HepG2 (cell line): ENCODE measurements at regions not wholly inside any gene's neighbourhood (a gene's known extent, or its start where the extent isn't known, plus 50 kb on each side); places are given as distances from the start of the nearest gene placed in this dataset.

Experiments
- ATAC-seq: fragments of 200-7000 bp; cut with Tn5 transposase; 3 replicates; pipeline ENCODE4 v1.9.1; 2020; ENCODE audit warnings: mild to moderate bottlenecking, moderate library complexity
- BruUV-seq: library from RNA; stranded (reverse); fragments of 400-500 nt; replicated peaks from 2 replicates; lab custom pipeline; 2021; lab: Mats Ljungman, UMichigan
- CTCF ChIA-PET: fragments of 300-600 bp; formaldehyde crosslinking; extraction: SDS; loops from one replicate; lab custom pipeline; 2021; ENCODE audit warnings: low total read pairs, inconsistent platforms, low intra/inter-chr PET ratio; lab: Yijun Ruan, JAX
- POLR2A ChIA-PET: fragments of 350-600 bp; sonication (Branson Sonifier 250); formaldehyde crosslinking; loops from one replicate; lab custom pipeline; 2020; ENCODE audit warnings: antibody characterized with exemption, inconsistent platforms; lab: Yijun Ruan, JAX
- DNase-seq: peaks from one replicate; pipeline ENCODE4 v3.0.0-alpha.2; 2015; ENCODE audit warnings: low spot score
- FAIRE-seq: peaks from 3 replicates; lab custom pipeline; 2011; peaks lifted over from hg19 to GRCh38; lab: Jason Lieb, UNC
- H2AFZ ChIP-seq: one replicate; pipeline ENCODE4 v1.6.1; 2011; ENCODE audit warnings: low read length, inconsistent platforms
- H3K27ac ChIP-seq: fragments of 300-600 bp; 3 replicates; pipeline ENCODE4 v1.8.0; 2011; ENCODE audit warnings: mixed run types, mild to moderate bottlenecking, mixed read lengths, low read length, inconsistent platforms; ENCODE audit not compliant: insufficient read depth; ENCODE audit errors: extremely low read length
- H3K27me3 ChIP-seq, 2 experiments: fragments of 200-600 bp in 1 of 2; 2 replicates in 1 of 2; 3 replicates in 1 of 2; pipeline versions ENCODE4 v1.6.0 to v1.8.0; 2011; ENCODE audit warnings: low read length in 2 of 2, mild to moderate bottlenecking in 2 of 2, moderate library complexity in 2 of 2, inconsistent platforms in 1 of 2; ENCODE audit not compliant: insufficient read depth in 2 of 2, control insufficient read depth in 1 of 2
- H3K36me3 ChIP-seq, 2 experiments: fragments of 200-600 bp in 1 of 2; replicated peaks in 1 of 2; 2 replicates in 1 of 2; 3 replicates in 1 of 2; pipeline versions ENCODE4 v1.5.1 to v1.8.0; 2011; ENCODE audit warnings: low read length in 2 of 2, inconsistent platforms in 1 of 2; ENCODE audit not compliant: insufficient read depth in 2 of 2, control insufficient read depth in 1 of 2
- H3K4me1 ChIP-seq: 2 replicates; pipeline ENCODE4 v1.5.1; 2012; ENCODE audit warnings: low read length, inconsistent platforms; ENCODE audit not compliant: insufficient read depth
- H3K4me2 ChIP-seq: 2 replicates; pipeline ENCODE4 v1.6.0; 2011; ENCODE audit warnings: low read depth, low read length, inconsistent platforms
- H3K4me3 ChIP-seq, 3 experiments: fragments of 200-600 bp in 1 of 3; sonication (generic), shearing (Covaris generic) in 1 of 3; replicated peaks in 1 of 3; 2 replicates each; pipeline ENCODE4 v1.5.1; 2011 to 2016; ENCODE audit warnings: low read length in 3 of 3, inconsistent platforms in 2 of 3, low read depth in 2 of 3, mild to moderate bottlenecking in 2 of 3, control low read depth in 1 of 3, mixed read lengths in 1 of 3; ENCODE audit not compliant: insufficient read depth in 1 of 3
- H3K79me2 ChIP-seq: one replicate; pipeline ENCODE4 v1.6.1; 2011; ENCODE audit warnings: low read length, inconsistent platforms; ENCODE audit not compliant: insufficient read depth
- H3K9ac ChIP-seq: 2 replicates; pipeline ENCODE4 v1.6.0; 2011; ENCODE audit warnings: mild to moderate bottlenecking, low read depth, low read length, inconsistent platforms; ENCODE audit not compliant: insufficient read depth
- H3K9me3 ChIP-seq: 2 replicates; pipeline ENCODE4 v1.5.1; 2012; ENCODE audit warnings: mild to moderate bottlenecking, low read length
- H4K20me1 ChIP-seq: 2 replicates; pipeline ENCODE4 v1.6.0; 2011; ENCODE audit warnings: inconsistent platforms, mild to moderate bottlenecking, low read length, moderate library complexity; ENCODE audit not compliant: insufficient read depth
- GFI1 ChIP-seq: sonication (generic); formaldehyde crosslinking; IDR thresholded peaks from 2 replicates; pipeline ENCODE4 v1.5.0; 2020; ENCODE audit warnings: missing genetic modification reagents, mild to moderate bottlenecking, borderline replicate concordance
- MAFF ChIP-seq: IDR thresholded peaks from 2 replicates; pipeline ENCODE4 v1.6.1; 2011; ENCODE audit warnings: low read depth, low read length, improper control_type of control experiment
- MAFK ChIP-seq, 2 experiments: IDR thresholded peaks in 1 of 2; conservative IDR thresholded peaks in 1 of 2; 2 replicates each; pipeline ENCODE4 v1.6.1; 2011; ENCODE audit warnings: improper control_type of control experiment in 2 of 2, low read length in 2 of 2
- NFE2L2 ChIP-seq: fragments of 150-350 bp; IDR thresholded peaks from 2 replicates; pipeline ENCODE4 v1.6.1; 2014; ENCODE audit warnings: low read length
- NFYB ChIP-seq: sonication (generic); formaldehyde crosslinking; IDR thresholded peaks from 2 replicates; pipeline ENCODE4 v1.4.0; 2020; ENCODE audit warnings: missing genetic modification reagents
- SP5 ChIP-seq: IDR thresholded peaks from 2 replicates; pipeline ENCODE4 v1.6.1; 2016; ENCODE audit warnings: low read depth, borderline replicate concordance
- SRY ChIP-seq: sonication (generic); formaldehyde crosslinking; IDR thresholded peaks from 2 replicates; pipeline ENCODE4 v1.8.0; 2022; ENCODE audit warnings: mild to moderate bottlenecking, missing genetic modification reagents
- SUZ12 ChIP-seq: fragments of 150-350 bp; IDR thresholded peaks from 2 replicates; pipeline ENCODE4 v1.6.1; 2014; ENCODE audit warnings: low read depth, low read length
- ZNF253 ChIP-seq: sonication (generic); formaldehyde crosslinking; IDR thresholded peaks from 2 replicates; pipeline ENCODE4 v1.8.0; 2022; ENCODE audit warnings: mild to moderate bottlenecking, missing genetic modification reagents, borderline replicate concordance
- ZNF605 ChIP-seq: sonication (generic); formaldehyde crosslinking; IDR thresholded peaks from 2 replicates; pipeline ENCODE4 v1.8.0; 2022; ENCODE audit warnings: mild to moderate bottlenecking, missing genetic modification reagents
- WGBS: methylation state at CpG from one replicate; pipeline ENCODE4 v1.1.6; 2017; ENCODE audit warnings: low lambda C conversion rate; 5-methylcytosine and 5-hydroxymethylcytosine counted together
- in situ Hi-C: cut with HindIII; loops from 2 replicates; pipeline ENCODE4 v1.10.0; 2017; ENCODE audit warnings: low pct_unique_long_range_greater_than_20kb; ENCODE audit not compliant: extremely low pct_ligation_motif_present
- intact Hi-C: fragments of 100-400 bp; cut with micrococcal nuclease; formaldehyde crosslinking; loops from one replicate; pipeline ENCODE4 v1.10.0; 2022; ENCODE audit not compliant: unreplicated experiment
- TF ChIP-seq, protein P1 (sequence below): sonication (generic); formaldehyde crosslinking; IDR thresholded peaks from 2 replicates; pipeline ENCODE4 v1.4.0; 2020; ENCODE audit warnings: missing genetic modification reagents, borderline replicate concordance
- TF ChIP-seq, protein P2 (sequence below): sonication (generic); formaldehyde crosslinking; IDR thresholded peaks from 2 replicates; pipeline ENCODE4 v1.4.0; 2020; ENCODE audit warnings: missing genetic modification reagents
- TF ChIP-seq, protein P3 (sequence below): sonication (generic); formaldehyde crosslinking; IDR thresholded peaks from 2 replicates; pipeline ENCODE4 v1.4.0; 2020; ENCODE audit warnings: missing genetic modification reagents
- TF ChIP-seq, protein P4 (sequence below): sonication (generic); formaldehyde crosslinking; IDR thresholded peaks from 2 replicates; pipeline ENCODE4 v1.5.1; 2020; ENCODE audit warnings: missing genetic modification reagents, mild to moderate bottlenecking, borderline replicate concordance

DNA sequence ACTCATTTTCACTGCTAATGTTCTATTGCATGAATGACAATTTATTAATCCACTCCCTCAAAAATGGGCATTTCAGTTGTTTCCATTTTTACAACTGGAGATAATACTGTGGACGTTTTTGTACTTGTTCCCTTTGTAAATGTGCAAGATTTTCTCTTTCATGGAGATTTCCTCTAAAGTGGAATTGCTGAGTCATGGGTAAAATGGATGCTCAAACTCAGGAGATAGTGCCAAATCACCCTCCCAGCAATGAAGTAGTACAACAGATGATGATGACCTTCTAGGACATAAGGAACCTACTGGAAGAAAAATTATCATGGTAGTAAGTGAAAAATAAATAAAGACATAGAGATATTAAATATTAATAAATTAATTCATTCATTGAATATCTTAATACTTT is 460.8 kb upstream of the CHST9 start:
- no peak overlapping the region for H3K4me2 ChIP-seq
- no peaks in the 10 kb centered on the region for H3K4me1 ChIP-seq
- no peaks in the 10 kb centered on the region for H3K9me3 ChIP-seq
- ATAC-seq (no peak), DNase-seq (no peak), FAIRE-seq (no peak)
- in situ Hi-C loops (no loop called here), intact Hi-C loops (no loop called here)
- H4K20me1 ChIP-seq: no peaks in the 10 kb centered on the region
- no peak overlapping the region for H3K27ac ChIP-seq
- H3K4me3 ChIP-seq: no peak overlapping the region
- 0% methylated on average over 1 of the region's 1 CpG for WGBS
- H3K36me3 ChIP-seq: no peaks in the 10 kb centered on the region
- H2AFZ ChIP-seq: no peak overlapping the region
- no peaks in the 10 kb centered on the region for H3K79me2 ChIP-seq
- ChIA-PET POLR2A (no interaction called here), CTCF (no interaction called here)
- no peaks in the 10 kb centered on the region for H3K27me3 ChIP-seq
- no peak overlapping the region for H3K9ac ChIP-seq
- TF ChIP-seq, protein P1, sequence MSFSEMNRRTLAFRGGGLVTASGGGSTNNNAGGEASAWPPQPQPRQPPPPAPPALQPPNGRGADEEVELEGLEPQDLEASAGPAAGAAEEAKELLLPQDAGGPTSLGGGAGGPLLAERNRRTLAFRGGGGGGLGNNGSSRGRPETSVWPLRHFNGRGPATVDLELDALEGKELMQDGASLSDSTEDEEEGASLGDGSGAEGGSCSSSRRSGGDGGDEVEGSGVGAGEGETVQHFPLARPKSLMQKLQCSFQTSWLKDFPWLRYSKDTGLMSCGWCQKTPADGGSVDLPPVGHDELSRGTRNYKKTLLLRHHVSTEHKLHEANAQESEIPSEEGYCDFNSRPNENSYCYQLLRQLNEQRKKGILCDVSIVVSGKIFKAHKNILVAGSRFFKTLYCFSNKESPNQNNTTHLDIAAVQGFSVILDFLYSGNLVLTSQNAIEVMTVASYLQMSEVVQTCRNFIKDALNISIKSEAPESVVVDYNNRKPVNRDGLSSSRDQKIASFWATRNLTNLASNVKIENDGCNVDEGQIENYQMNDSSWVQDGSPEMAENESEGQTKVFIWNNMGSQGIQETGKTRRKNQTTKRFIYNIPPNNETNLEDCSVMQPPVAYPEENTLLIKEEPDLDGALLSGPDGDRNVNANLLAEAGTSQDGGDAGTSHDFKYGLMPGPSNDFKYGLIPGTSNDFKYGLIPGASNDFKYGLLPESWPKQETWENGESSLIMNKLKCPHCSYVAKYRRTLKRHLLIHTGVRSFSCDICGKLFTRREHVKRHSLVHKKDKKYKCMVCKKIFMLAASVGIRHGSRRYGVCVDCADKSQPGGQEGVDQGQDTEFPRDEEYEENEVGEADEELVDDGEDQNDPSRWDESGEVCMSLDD (CRISPR knock-in tag): no peak
- no peak for TF ChIP-seq SP5 (CRISPR knock-in tag)
- TF ChIP-seq MAFF: peak; percentile 83
- TF ChIP-seq MAFK (conservative IDR thresholded peaks at IDR 0.05 in 1 of 2, IDR thresholded peaks at IDR 0.05 in 1 of 2; ENCODE audit: low read length in 2 of 2): peak; percentile 85 to 91
- TF ChIP-seq NFE2L2: peak; percentile 85
- BruUV-seq: no TSS peak

DNA sequence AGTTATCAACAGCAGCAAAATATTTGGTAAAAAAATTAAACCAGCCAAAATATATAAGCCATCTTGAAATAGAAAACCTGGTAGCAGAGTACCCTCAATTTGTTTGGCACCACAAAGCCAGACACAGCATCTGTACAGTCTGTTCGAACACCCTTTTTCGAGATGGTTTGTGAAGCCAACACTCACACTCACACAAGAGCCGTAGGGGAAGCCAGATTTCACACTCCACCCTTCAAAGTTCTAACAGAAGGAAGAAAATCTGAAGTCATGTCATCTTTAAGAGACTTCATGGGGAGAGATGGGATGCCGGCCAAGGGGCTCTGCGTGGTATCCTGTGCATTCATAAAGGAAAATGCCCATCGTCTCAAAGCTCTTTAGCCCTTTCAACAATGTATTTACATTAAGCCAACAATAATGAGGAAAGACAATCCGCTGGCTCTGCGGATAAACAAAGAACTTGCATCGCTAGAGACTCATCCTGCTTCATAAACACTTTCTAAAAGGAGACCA is 451.5 kb upstream of the CHST9 start:
- H3K9me3 ChIP-seq: no peaks in the 10 kb centered on the region
- no peaks in the 10 kb centered on the region for H3K36me3 ChIP-seq
- CTCF ChIA-PET: no interaction called here
- no peaks in the 10 kb centered on the region for H3K4me1 ChIP-seq
- H3K79me2 ChIP-seq: no peaks in the 10 kb centered on the region
- DNase-seq (no peak), FAIRE-seq (no peak), ATAC-seq (no peak)
- no peak overlapping the region for H3K4me3 ChIP-seq
- intact Hi-C loops (no loop called here), in situ Hi-C loops (no loop called here)
- H4K20me1 ChIP-seq: no peaks in the 10 kb centered on the region
- H3K27me3 ChIP-seq: no peaks in the 10 kb centered on the region; a peak in 1 of 5 replicates
- POLR2A ChIA-PET: no interaction called here
- H3K9ac ChIP-seq: no peak overlapping the region
- 20% methylated on average over 9 of the region's 9 CpGs for WGBS
- no TSS peak for BruUV-seq
- no peak overlapping the region for H3K4me2 ChIP-seq
- H2AFZ ChIP-seq: no peak overlapping the region
- H3K27ac ChIP-seq: no peak overlapping the region
- TF ChIP-seq SRY (CRISPR knock-in tag) (no peak), GFI1 (CRISPR knock-in tag) (no peak), NFYB (CRISPR knock-in tag) (no peak), ZNF253 (CRISPR knock-in tag) (no peak), ZNF605 (CRISPR knock-in tag) (no peak), SUZ12 (no peak)
- TF ChIP-seq, protein P2, sequence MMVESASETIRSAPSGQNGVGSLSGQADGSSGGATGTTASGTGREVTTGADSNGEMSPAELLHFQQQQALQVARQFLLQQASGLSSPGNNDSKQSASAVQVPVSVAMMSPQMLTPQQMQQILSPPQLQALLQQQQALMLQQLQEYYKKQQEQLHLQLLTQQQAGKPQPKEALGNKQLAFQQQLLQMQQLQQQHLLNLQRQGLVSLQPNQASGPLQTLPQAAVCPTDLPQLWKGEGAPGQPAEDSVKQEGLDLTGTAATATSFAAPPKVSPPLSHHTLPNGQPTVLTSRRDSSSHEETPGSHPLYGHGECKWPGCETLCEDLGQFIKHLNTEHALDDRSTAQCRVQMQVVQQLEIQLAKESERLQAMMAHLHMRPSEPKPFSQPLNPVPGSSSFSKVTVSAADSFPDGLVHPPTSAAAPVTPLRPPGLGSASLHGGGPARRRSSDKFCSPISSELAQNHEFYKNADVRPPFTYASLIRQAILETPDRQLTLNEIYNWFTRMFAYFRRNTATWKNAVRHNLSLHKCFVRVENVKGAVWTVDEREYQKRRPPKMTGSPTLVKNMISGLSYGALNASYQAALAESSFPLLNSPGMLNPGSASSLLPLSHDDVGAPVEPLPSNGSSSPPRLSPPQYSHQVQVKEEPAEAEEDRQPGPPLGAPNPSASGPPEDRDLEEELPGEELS (CRISPR knock-in tag): no peak
- TF ChIP-seq, protein P3, sequence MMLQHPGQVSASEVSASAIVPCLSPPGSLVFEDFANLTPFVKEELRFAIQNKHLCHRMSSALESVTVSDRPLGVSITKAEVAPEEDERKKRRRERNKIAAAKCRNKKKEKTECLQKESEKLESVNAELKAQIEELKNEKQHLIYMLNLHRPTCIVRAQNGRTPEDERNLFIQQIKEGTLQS (CRISPR knock-in tag): no peak
- TF ChIP-seq, protein P4, sequence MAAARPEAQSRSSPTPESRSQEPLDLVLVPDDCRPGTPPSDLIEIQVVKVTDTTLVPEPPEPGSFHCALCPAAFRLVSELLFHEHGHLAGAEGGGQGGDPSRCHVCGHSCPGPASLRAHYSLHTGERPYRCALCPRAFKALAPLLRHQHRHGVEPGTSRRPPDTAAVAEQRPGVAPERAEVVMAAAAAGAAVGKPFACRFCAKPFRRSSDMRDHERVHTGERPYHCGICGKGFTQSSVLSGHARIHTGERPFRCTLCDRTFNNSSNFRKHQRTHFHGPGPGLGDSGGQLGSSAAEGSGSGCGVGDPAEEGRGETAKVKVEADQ (CRISPR knock-in tag): no peak
